Stomach (tissue), 4 donors: ENCODE measurements at regions not wholly inside any gene's neighbourhood (a gene's known extent, or its start where the extent isn't known, plus 50 kb on each side); places are given as distances from the start of the nearest gene placed in this dataset.

Experiments
- CTCF ChIP-seq, 7 experiments: fragments of 450-650 bp in 4 of 7; fragments of 200-600 bp in 3 of 7; sonication (generic) in 3 of 7; IDR thresholded peaks; one replicate each; pipeline ENCODE4 v1.5.1; 2016 to 2019; ENCODE audit warnings: antibody characterized with exemption in 7 of 7, control low read depth in 2 of 7, mild to moderate bottlenecking in 1 of 7
- POLR2AphosphoS5 ChIP-seq, 3 donors: sonication (generic); formaldehyde crosslinking; IDR thresholded peaks; one replicate each; pipeline ENCODE4 v1.6.1; 2016; ENCODE audit warnings: antibody characterized with exemption in 3 of 3

GRCh38 chr4:181760560-181760959 lies 482.6 kb upstream of the TENM3 start:
- TF ChIP-seq CTCF (IDR thresholded peaks at IDR 0.05): no peak
- no peak for TF ChIP-seq POLR2AphosphoS5 (IDR thresholded peaks at IDR 0.05)
